NCI-H187 treated with DMSO at 0.1 percent for 48 hours (cell line): ENCODE measurements at regions not wholly inside any gene's neighbourhood (a gene's known extent, or its start where the extent isn't known, plus 50 kb on each side); places are given as distances from the start of the nearest gene placed in this dataset.
"Not testable (repeated sequence)": the region's sequence is repeated elsewhere in the genome, so short reads cannot be mapped to it uniquely, and the experiment has no call there.

Source experiments
- DNase-seq: peaks from one replicate; lab custom pipeline; 2025; lab: John Stamatoyannopoulos, UW

GRCh38 chr20:48329676-48330664 lies 497.8 kb downstream of the PREX1 start:
- no peak for DNase-seq

- no peak for DNase-seq
Measured at GRCh38 chr20:48329031-48329615, 498.7 kb downstream of the PREX1 start.

- DNase-seq = not testable (repeated sequence)
Measured at GRCh38 chr20:48327848-48328247, 500.0 kb downstream of the PREX1 start.

GRCh38 chr20:48326868-48327267 lies 500.9 kb downstream of the PREX1 start:
- DNase-seq = no peak

- no peak for DNase-seq
Measured at GRCh38 chr20:48326434-48326691, 501.4 kb downstream of the PREX1 start.

GRCh38 chr20:48325656-48326433 lies 502.0 kb downstream of the PREX1 start:
- DNase-seq = no peak

- no peak for DNase-seq
Measured at GRCh38 chr20:48324744-48325143, 503.1 kb downstream of the PREX1 start.

GRCh38 chr20:48321271-48321670 lies 506.5 kb downstream of the PREX1 start:
- DNase-seq = no peak

GRCh38 chr20:48319943-48320584 lies 507.7 kb downstream of the PREX1 start:
- no peak for DNase-seq

GRCh38 chr20:48317578-48317977 lies 510.2 kb downstream of the PREX1 start:
- no peak for DNase-seq

GRCh38 chr20:48314925-48315592 lies 512.7 kb downstream of the PREX1 start:
- DNase-seq = no peak

GRCh38 chr20:48313324-48313723 lies 514.5 kb downstream of the PREX1 start:
- no peak for DNase-seq

GRCh38 chr20:48311956-48312355 lies 515.8 kb downstream of the PREX1 start:
- DNase-seq = no peak

GRCh38 chr20:48310305-48310704 lies 517.5 kb downstream of the PREX1 start:
- no peak for DNase-seq

GRCh38 chr20:48309293-48309692 lies 518.5 kb downstream of the PREX1 start:
- DNase-seq = no peak

GRCh38 chr20:48308882-48309281 lies 518.9 kb downstream of the PREX1 start:
- no peak for DNase-seq

- DNase-seq = no peak
Measured at GRCh38 chr20:48308232-48308781, 519.5 kb downstream of the PREX1 start.

GRCh38 chr20:48307277-48307676 lies 520.5 kb downstream of the PREX1 start:
- no peak for DNase-seq

GRCh38 chr20:48302844-48303542 lies 517.7 kb upstream of the SULF2 start:
- DNase-seq = no peak

GRCh38 chr20:48302149-48302548 lies 516.9 kb upstream of the SULF2 start:
- DNase-seq = no peak

- no peak for DNase-seq
Measured at GRCh38 chr20:48301189-48301588, 515.9 kb upstream of the SULF2 start.
